IMR-90 (cell line): ENCODE measurements at regions not wholly inside any gene's neighbourhood (a gene's known extent, or its start where the extent isn't known, plus 50 kb on each side); places are given as distances from the start of the nearest gene placed in this dataset.

Experiments used
- ATAC-seq: fragments of 200-7000 bp; cut with Tn5 transposase; 2 replicates; pipeline ENCODE4 v1.9.1; 2020; ENCODE audit warnings: low read depth, mild to moderate bottlenecking, moderate library complexity
- BruUV-seq: library from RNA; stranded (reverse); fragments of 400-500 nt; replicated peaks from 2 replicates; lab custom pipeline; 2021; lab: Mats Ljungman, UMichigan
- CTCF ChIA-PET: fragments of 300-600 bp; formaldehyde crosslinking; extraction: SDS; loops from one replicate; lab custom pipeline; 2021; ENCODE audit warnings: antibody characterized with exemption; lab: Yijun Ruan, JAX
- POLR2A ChIA-PET: fragments of 300-600 bp; sonication (Branson Sonifier 250); formaldehyde crosslinking; loops from one replicate; lab custom pipeline; 2022; ENCODE audit warnings: antibody characterized with exemption; ENCODE audit not compliant: unreplicated experiment; lab: Charles Lee
- DNase-seq: peaks from one replicate; pipeline ENCODE4 v3.0.0; 2013
- H2AFZ ChIP-seq: replicated peaks from 2 replicates; pipeline ENCODE3; 2013; ENCODE audit warnings: low read length, mild to moderate bottlenecking; ENCODE audit not compliant: poor library complexity
- H2AK5ac ChIP-seq: 2 replicates; pipeline ENCODE4 v1.6.1; 2013; ENCODE audit warnings: low read depth, low read length, inconsistent platforms
- H2AK9ac ChIP-seq: replicated peaks from 2 replicates; pipeline ENCODE3; 2013; ENCODE audit warnings: mild to moderate bottlenecking, low read depth, low read length, moderate library complexity; ENCODE audit not compliant: poor library complexity
- H2BK120ac ChIP-seq: 2 replicates; pipeline ENCODE4 v1.6.1; 2013; ENCODE audit warnings: low read depth, low read length, inconsistent platforms
- H2BK15ac ChIP-seq: 3 replicates; pipeline ENCODE4 v1.6.1; 2013; ENCODE audit warnings: low read depth, low read length, inconsistent platforms
- H2BK20ac ChIP-seq: 2 replicates; pipeline ENCODE4 v1.6.1; 2013; ENCODE audit warnings: low read depth, mild to moderate bottlenecking, inconsistent platforms, low read length, moderate library complexity
- H2BK5ac ChIP-seq: 2 replicates; pipeline ENCODE4 v1.6.1; 2013; ENCODE audit warnings: mild to moderate bottlenecking, low read depth, low read length, inconsistent platforms; ENCODE audit not compliant: poor library complexity, severe bottlenecking
- H3K14ac ChIP-seq: replicated peaks from 2 replicates; pipeline ENCODE4 v1.6.1; 2013; ENCODE audit warnings: low read depth, low read length, inconsistent platforms
- H3K18ac ChIP-seq: 2 replicates; pipeline ENCODE4 v1.6.1; 2013; ENCODE audit warnings: low read depth, low read length, control low read depth
- H3K23ac ChIP-seq: 2 replicates; pipeline ENCODE4 v1.6.1; 2013; ENCODE audit warnings: low read depth, low read length, inconsistent platforms
- H3K27ac ChIP-seq: 2 replicates; pipeline ENCODE4 v1.5.1; 2013; ENCODE audit warnings: mild to moderate bottlenecking, control low read depth, low read length; ENCODE audit not compliant: insufficient read depth
- H3K27me3 ChIP-seq: 2 replicates; pipeline ENCODE4 v1.6.1; 2013; ENCODE audit warnings: low read length; ENCODE audit not compliant: control insufficient read depth, insufficient read depth
- H3K36me3 ChIP-seq: 2 replicates; pipeline ENCODE4 v1.6.1; 2013; ENCODE audit warnings: low read length, mixed read lengths; ENCODE audit not compliant: control insufficient read depth, insufficient read depth
- H3K4ac ChIP-seq: 2 replicates; pipeline ENCODE4 v1.6.1; 2013; ENCODE audit warnings: low read depth, low read length, inconsistent platforms
- H3K4me1 ChIP-seq: 2 replicates; pipeline ENCODE4 v1.6.1; 2013; ENCODE audit warnings: low read length, mixed read lengths; ENCODE audit not compliant: control insufficient read depth, insufficient read depth
- H3K4me2 ChIP-seq: 2 replicates; pipeline ENCODE4 v1.6.1; 2013; ENCODE audit warnings: low read depth, mild to moderate bottlenecking, control low read depth, low read length, moderate library complexity
- H3K4me3 ChIP-seq: 2 replicates; pipeline ENCODE4 v1.5.1; 2013; ENCODE audit warnings: low read depth, mild to moderate bottlenecking, control low read depth, low read length, moderate library complexity; ENCODE audit not compliant: insufficient read depth
- H3K56ac ChIP-seq: 2 replicates; pipeline ENCODE4 v1.6.1; 2013; ENCODE audit warnings: low read length, inconsistent platforms; ENCODE audit not compliant: insufficient read depth; ENCODE audit errors: extremely low read depth
- H3K79me1 ChIP-seq, 2 experiments: 2 replicates each; pipeline ENCODE4 v1.6.1; 2013; ENCODE audit warnings: low read length in 2 of 2, inconsistent platforms in 1 of 2, low read depth in 1 of 2
- H3K9ac ChIP-seq: 2 replicates; pipeline ENCODE4 v1.6.1; 2013; ENCODE audit warnings: low read depth, low read length, control low read depth
- H3K9me1 ChIP-seq: 2 replicates; pipeline ENCODE4 v1.6.1; 2013; ENCODE audit warnings: low read length, inconsistent platforms; ENCODE audit not compliant: insufficient read depth
- H3K9me3 ChIP-seq: 2 replicates; pipeline ENCODE4 v1.6.1; 2013; ENCODE audit warnings: low read length; ENCODE audit not compliant: control insufficient read depth, insufficient read depth
- H4K20me1 ChIP-seq: 2 replicates; pipeline ENCODE4 v1.6.1; 2013; ENCODE audit warnings: low read length, inconsistent platforms; ENCODE audit not compliant: insufficient read depth
- H4K5ac ChIP-seq: 2 replicates; pipeline ENCODE4 v1.6.1; 2013; ENCODE audit warnings: mild to moderate bottlenecking, low read depth, low read length, control low read depth
- H4K8ac ChIP-seq, 2 experiments: 2 replicates each; pipeline ENCODE4 v1.6.1; 2013; ENCODE audit warnings: low read depth in 2 of 2, low read length in 2 of 2, control low read depth in 1 of 2, inconsistent platforms in 1 of 2
- H4K91ac ChIP-seq: 2 replicates; pipeline ENCODE4 v1.6.1; 2013; ENCODE audit warnings: low read depth, low read length, inconsistent platforms; ENCODE audit not compliant: insufficient read depth
- BHLHE40 ChIP-seq: fragments of 150-350 bp; IDR thresholded peaks from 2 replicates; pipeline ENCODE4 v1.6.1; 2016; ENCODE audit warnings: mild to moderate bottlenecking, low read depth, low read length
- CEBPB ChIP-seq: IDR thresholded peaks from 2 replicates; pipeline ENCODE4 v1.6.1; 2012; ENCODE audit warnings: low read depth, low read length, improper control_type of control experiment
- CHD1 ChIP-seq: IDR thresholded peaks from 2 replicates; pipeline ENCODE4 v1.6.1; 2012; ENCODE audit warnings: low read depth, low read length, improper control_type of control experiment
- FOS ChIP-seq: fragments of 150-350 bp; IDR thresholded peaks from 2 replicates; pipeline ENCODE4 v1.6.1; 2016; ENCODE audit warnings: low read depth, low read length
- MAFK ChIP-seq: IDR thresholded peaks from 2 replicates; pipeline ENCODE4 v1.6.1; 2012; ENCODE audit warnings: low read depth, low read length, improper control_type of control experiment
- MAZ ChIP-seq: IDR thresholded peaks from 2 replicates; pipeline ENCODE4 v1.6.1; 2012; ENCODE audit warnings: low read depth, mild to moderate bottlenecking, low read length, improper control_type of control experiment, moderate library complexity, borderline replicate concordance
- MXI1 ChIP-seq: IDR thresholded peaks from 2 replicates; pipeline ENCODE4 v1.6.1; 2012; ENCODE audit warnings: low read depth, mild to moderate bottlenecking, low read length, moderate library complexity, borderline replicate concordance
- RAD21 ChIP-seq: IDR thresholded peaks from 2 replicates; pipeline ENCODE4 v1.6.1; 2012; ENCODE audit warnings: low read length, improper control_type of control experiment
- RFX5 ChIP-seq: IDR thresholded peaks from 2 replicates; pipeline ENCODE4 v1.8.0; 2012; ENCODE audit warnings: low read depth, mild to moderate bottlenecking, low read length, moderate library complexity
- SMC3 ChIP-seq: fragments of 150-350 bp; IDR thresholded peaks from 2 replicates; pipeline ENCODE4 v1.6.1; 2016; ENCODE audit warnings: low read depth, mild to moderate bottlenecking, antibody characterized with exemption, low read length, moderate library complexity
- WGBS, 2 experiments: methylation state at CpG; one replicate each; pipeline versions ENCODE4 v1.1.5 to v1.1.7; 2013; ENCODE audit warnings: missing lambda C conversion rate in 2 of 2; ENCODE audit not compliant: insufficient read length in 1 of 2; ENCODE audit errors: extremely low coverage in 2 of 2; 5-methylcytosine and 5-hydroxymethylcytosine counted together
- dilution Hi-C: fragments of 300-500 bp; cut with HindIII; formaldehyde crosslinking; loops from one replicate; pipeline ENCODE4 v1.14.3; 2018; ENCODE audit warnings: low sequenced_read_pairs; ENCODE audit not compliant: unreplicated experiment
- in situ Hi-C: fragments of 300-500 bp; cut with MboI; formaldehyde crosslinking; loops from 3 replicates; pipeline ENCODE4 v1.14.3; 2019; ENCODE audit warnings: low sequenced_read_pairs, inconsistent platforms, mixed read lengths
- intact Hi-C: fragments of 100-400 bp; cut with micrococcal nuclease; formaldehyde crosslinking; loops from 2 replicates; pipeline ENCODE4 v1.10.0; 2022
- TF ChIP-seq, protein P1 (sequence below): fragments of 150-350 bp; IDR thresholded peaks from 2 replicates; pipeline ENCODE4 v1.6.1; 2016; ENCODE audit warnings: low read depth, mild to moderate bottlenecking, low read length, moderate library complexity, borderline replicate concordance
- TF ChIP-seq, protein P2 (sequence below): conservative IDR thresholded peaks from 2 replicates; pipeline ENCODE4 v1.5.1; 2012; ENCODE audit warnings: mild to moderate bottlenecking, low read depth, low read length, improper control_type of control experiment

- dilution Hi-C loops = no loop called here
- no CpG with 5 or more reads among the region's 2 CpGs for WGBS, 2 experiments
- Histone ChIP-seq H2BK5ac (no peak overlapping the region), H3K9ac (no peak overlapping the region), H4K20me1 (0 out of 2 replicates have a peak, but pooled peaks cover 4% of the 10 kb centered on the region), H3K14ac (no peak overlapping the region), H3K79me1 (peaks cover 5 to 10% of the 10 kb centered on the region in 2 experiments), H2AK9ac (no peak overlapping the region), H3K27ac (no peak overlapping the region), H3K23ac (no peak overlapping the region), H2BK20ac (no peak overlapping the region), H3K9me3 (no peaks in the 10 kb centered on the region), H3K18ac (no peak overlapping the region), H2AK5ac (no peak overlapping the region), H3K4ac (no peak overlapping the region), H3K4me2 (no peak overlapping the region), H3K56ac (no peak overlapping the region), H2BK120ac (no peak overlapping the region), H3K4me3 (no peak overlapping the region), H3K4me1 (peaks cover 5% of the 10 kb centered on the region; the same call in 1 of the 2 replicates), H3K27me3 (no peaks in the 10 kb centered on the region), H3K36me3 (no peaks in the 10 kb centered on the region), H2BK15ac (no peak overlapping the region), H2AFZ (no peak overlapping the region), H4K5ac (no peak overlapping the region), H4K91ac (no peak overlapping the region), H4K8ac (no peak overlapping the region), H3K9me1 (no peaks in the 10 kb centered on the region; the same call in 1 of the 2 replicates)
- in situ Hi-C loops = no loop called here
- POLR2A ChIA-PET = no interaction called here
- intact Hi-C loops = no loop called here
- CTCF ChIA-PET = no interaction called here
- DNase-seq (no peak), ATAC-seq (no peak)
- BruUV-seq = no TSS peak
- TF ChIP-seq RFX5 (no peak), RAD21 (no peak), CEBPB (no peak), CHD1 (no peak), MAZ (no peak), BHLHE40 (no peak), MXI1 (no peak), FOS (no peak), MAFK (no peak), SMC3 (no peak)
- TF ChIP-seq, protein P1, sequence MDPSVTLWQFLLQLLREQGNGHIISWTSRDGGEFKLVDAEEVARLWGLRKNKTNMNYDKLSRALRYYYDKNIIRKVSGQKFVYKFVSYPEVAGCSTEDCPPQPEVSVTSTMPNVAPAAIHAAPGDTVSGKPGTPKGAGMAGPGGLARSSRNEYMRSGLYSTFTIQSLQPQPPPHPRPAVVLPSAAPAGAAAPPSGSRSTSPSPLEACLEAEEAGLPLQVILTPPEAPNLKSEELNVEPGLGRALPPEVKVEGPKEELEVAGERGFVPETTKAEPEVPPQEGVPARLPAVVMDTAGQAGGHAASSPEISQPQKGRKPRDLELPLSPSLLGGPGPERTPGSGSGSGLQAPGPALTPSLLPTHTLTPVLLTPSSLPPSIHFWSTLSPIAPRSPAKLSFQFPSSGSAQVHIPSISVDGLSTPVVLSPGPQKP = no peak
- TF ChIP-seq, protein P2, sequence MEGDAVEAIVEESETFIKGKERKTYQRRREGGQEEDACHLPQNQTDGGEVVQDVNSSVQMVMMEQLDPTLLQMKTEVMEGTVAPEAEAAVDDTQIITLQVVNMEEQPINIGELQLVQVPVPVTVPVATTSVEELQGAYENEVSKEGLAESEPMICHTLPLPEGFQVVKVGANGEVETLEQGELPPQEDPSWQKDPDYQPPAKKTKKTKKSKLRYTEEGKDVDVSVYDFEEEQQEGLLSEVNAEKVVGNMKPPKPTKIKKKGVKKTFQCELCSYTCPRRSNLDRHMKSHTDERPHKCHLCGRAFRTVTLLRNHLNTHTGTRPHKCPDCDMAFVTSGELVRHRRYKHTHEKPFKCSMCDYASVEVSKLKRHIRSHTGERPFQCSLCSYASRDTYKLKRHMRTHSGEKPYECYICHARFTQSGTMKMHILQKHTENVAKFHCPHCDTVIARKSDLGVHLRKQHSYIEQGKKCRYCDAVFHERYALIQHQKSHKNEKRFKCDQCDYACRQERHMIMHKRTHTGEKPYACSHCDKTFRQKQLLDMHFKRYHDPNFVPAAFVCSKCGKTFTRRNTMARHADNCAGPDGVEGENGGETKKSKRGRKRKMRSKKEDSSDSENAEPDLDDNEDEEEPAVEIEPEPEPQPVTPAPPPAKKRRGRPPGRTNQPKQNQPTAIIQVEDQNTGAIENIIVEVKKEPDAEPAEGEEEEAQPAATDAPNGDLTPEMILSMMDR = no peak
Observed at GRCh38 chr10:91159254-91159783, 61.1 kb upstream of the PCGF5 start.
